Thyroid gland (tissue), 4 donors: ENCODE measurements at regions not wholly inside any gene's neighbourhood (a gene's known extent, or its start where the extent isn't known, plus 50 kb on each side); places are given as distances from the start of the nearest gene placed in this dataset.

ENCODE experiments used
- POLR2A ChIP-seq, 2 donors: fragments of 450-650 bp; IDR thresholded peaks; one replicate each; pipeline ENCODE4 v1.6.1; 2017; ENCODE audit warnings: antibody characterized with exemption in 2 of 2, mild to moderate bottlenecking in 2 of 2, moderate library complexity in 1 of 2
- TF ChIP-seq, protein P1 (sequence below), 6 experiments: fragments of 200-600 bp in 3 of 6; fragments of 450-650 bp in 3 of 6; sonication (generic) in 3 of 6; IDR thresholded peaks; one replicate each; pipeline ENCODE4 v1.5.1; 2016 to 2019; ENCODE audit warnings: antibody characterized with exemption in 6 of 6, mild to moderate bottlenecking in 2 of 6, inconsistent platforms in 1 of 6, moderate library complexity in 1 of 6

DNA sequence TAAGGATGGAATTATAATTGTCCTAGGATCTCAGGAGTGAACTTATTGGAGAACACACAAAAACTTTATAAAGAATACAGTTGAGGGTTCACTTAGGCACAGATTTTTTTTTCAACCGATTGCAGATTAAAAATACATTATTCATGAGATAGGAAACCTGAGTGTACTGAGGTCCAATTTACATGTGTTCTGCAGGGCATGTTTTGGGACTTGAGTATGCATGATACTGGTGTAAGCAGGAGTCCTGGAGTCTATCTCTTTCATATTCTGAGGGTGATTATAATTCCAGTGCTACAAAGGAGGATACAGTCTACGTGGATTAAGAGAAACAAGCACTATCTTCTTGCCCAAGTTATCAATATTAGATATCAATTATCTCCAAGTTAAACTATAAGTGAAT is 139.3 kb upstream of the HSFY2 start:
- TF ChIP-seq, protein P1, sequence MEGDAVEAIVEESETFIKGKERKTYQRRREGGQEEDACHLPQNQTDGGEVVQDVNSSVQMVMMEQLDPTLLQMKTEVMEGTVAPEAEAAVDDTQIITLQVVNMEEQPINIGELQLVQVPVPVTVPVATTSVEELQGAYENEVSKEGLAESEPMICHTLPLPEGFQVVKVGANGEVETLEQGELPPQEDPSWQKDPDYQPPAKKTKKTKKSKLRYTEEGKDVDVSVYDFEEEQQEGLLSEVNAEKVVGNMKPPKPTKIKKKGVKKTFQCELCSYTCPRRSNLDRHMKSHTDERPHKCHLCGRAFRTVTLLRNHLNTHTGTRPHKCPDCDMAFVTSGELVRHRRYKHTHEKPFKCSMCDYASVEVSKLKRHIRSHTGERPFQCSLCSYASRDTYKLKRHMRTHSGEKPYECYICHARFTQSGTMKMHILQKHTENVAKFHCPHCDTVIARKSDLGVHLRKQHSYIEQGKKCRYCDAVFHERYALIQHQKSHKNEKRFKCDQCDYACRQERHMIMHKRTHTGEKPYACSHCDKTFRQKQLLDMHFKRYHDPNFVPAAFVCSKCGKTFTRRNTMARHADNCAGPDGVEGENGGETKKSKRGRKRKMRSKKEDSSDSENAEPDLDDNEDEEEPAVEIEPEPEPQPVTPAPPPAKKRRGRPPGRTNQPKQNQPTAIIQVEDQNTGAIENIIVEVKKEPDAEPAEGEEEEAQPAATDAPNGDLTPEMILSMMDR (IDR thresholded peaks at IDR 0.05): no peak
- no peak for TF ChIP-seq POLR2A (IDR thresholded peaks at IDR 0.05)
